ENCODE measurements at regions not wholly inside any gene's neighbourhood (a gene's known extent, or its start where the extent isn't known, plus 50 kb on each side); places are given as distances from the start of the nearest gene placed in this dataset.

- DNase-seq: no peak
These were observed 53.0 kb upstream of the ADORA3 start for GRCh38 chr1:111556325-111557037.

GRCh38 chr1:111559736-111560279 lies 56.4 kb upstream of the ADORA3 start:
- DNase-seq: peak in 1 of 3 donors; percentile 27

GRCh38 chr1:111561328-111561727 lies 57.9 kb upstream of the ADORA3 start:
- no peak for DNase-seq

- no peak for DNase-seq
These were observed 56.0 kb upstream of the RAP1A start for GRCh38 chr1:111563619-111564018.

- peak in 1 of 3 donors; percentile 66 for DNase-seq
These were observed 54.5 kb upstream of the RAP1A start for GRCh38 chr1:111565079-111565478.

GRCh38 chr1:111565968-111566367 lies 53.6 kb upstream of the RAP1A start:
- no peak for DNase-seq

- no peak for DNase-seq
These were observed 51.4 kb upstream of the RAP1A start for GRCh38 chr1:111568160-111568647.
